Activated naive CD8-positive, alpha-beta T cell treated with anti-CD3 and anti-CD28 coated beads, Interleukin-2, amount 50 U/mL, for 24 hours (primary cell): ENCODE measurements at regions not wholly inside any gene's neighbourhood (a gene's known extent, or its start where the extent isn't known, plus 50 kb on each side); places are given as distances from the start of the nearest gene placed in this dataset.
A peak's percentile ranks its signal among the peaks of the same experiment; 100 is the strongest.

Experiments used
- ATAC-seq: fragments of 150-1000 bp; cut with Tn5 transposase; one replicate; pipeline ENCODE4 v1.10.0; 2021
- DNase-seq: peaks from one replicate; pipeline ENCODE4 v3.0.0; 2021
- H3K27ac Mint-ChIP-seq: one replicate; pipeline ENCODE4 v1.8.0; 2021; ENCODE audit warnings: mild to moderate bottlenecking, mixed read lengths
- H3K27me3 Mint-ChIP-seq: one replicate; pipeline ENCODE4 v1.8.0; 2021; ENCODE audit warnings: mixed read lengths
- H3K36me3 Mint-ChIP-seq: one replicate; pipeline ENCODE4 v1.8.0; 2021; ENCODE audit warnings: low read depth, mixed read lengths
- H3K4me1 Mint-ChIP-seq: one replicate; pipeline ENCODE4 v1.8.0; 2021; ENCODE audit warnings: mixed read lengths
- H3K4me3 Mint-ChIP-seq: one replicate; pipeline ENCODE4 v1.8.0; 2021; ENCODE audit warnings: mild to moderate bottlenecking, moderate library complexity, mixed read lengths
- H3K9me3 Mint-ChIP-seq: one replicate; pipeline ENCODE4 v1.8.0; 2021; ENCODE audit warnings: mixed read lengths

DNA sequence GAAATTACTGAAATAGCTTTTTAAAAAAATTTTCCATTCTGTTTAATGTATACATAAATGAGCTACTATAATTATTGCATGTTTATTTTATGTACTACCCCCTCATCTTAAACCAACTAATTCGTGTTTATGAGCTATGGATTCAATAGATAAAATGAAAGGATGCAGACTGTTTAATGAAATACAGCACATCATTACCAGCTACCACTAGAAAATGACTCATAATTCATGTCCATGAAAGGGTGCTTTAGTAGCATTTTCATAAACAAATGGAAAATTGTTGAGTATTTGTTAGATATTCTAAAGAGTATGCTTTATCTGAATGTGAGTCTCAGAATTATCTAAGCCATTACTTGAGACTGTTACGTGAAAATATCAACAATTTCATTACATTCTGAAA is 1590.1 kb downstream of the HACE1 start:
- no peak for ATAC-seq
- H3K36me3 Mint-ChIP-seq = no peaks in the 10 kb centered on the region
- no peak overlapping the region for H3K27ac Mint-ChIP-seq
- no peak overlapping the region for H3K4me3 Mint-ChIP-seq
- H3K27me3 Mint-ChIP-seq = no peaks in the 10 kb centered on the region
- no peak for DNase-seq
- no peaks in the 10 kb centered on the region for H3K4me1 Mint-ChIP-seq
- H3K9me3 Mint-ChIP-seq = no peaks in the 10 kb centered on the region

DNA sequence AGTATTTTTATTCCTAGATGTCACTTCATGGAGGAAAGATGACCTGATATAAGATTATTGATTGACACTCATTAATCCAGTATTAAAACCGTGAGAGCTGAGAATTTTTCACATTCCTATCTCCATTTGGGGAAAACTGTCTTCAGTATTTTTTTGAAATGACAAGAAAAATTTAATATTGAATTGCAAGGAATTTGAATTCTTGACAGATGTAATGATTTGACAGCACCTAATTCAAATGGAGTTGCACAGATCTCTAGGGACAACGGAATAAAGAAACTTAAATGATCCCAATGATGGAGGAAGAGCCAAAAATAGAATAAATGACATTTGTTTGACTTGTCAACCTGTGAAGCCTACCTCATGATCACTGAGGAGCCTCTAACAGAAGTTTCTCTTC is 1591.4 kb downstream of the HACE1 start:
- no peak for ATAC-seq
- H3K4me1 Mint-ChIP-seq = no peaks in the 10 kb centered on the region
- H3K9me3 Mint-ChIP-seq = no peaks in the 10 kb centered on the region
- H3K27me3 Mint-ChIP-seq = no peaks in the 10 kb centered on the region
- H3K4me3 Mint-ChIP-seq = no peak overlapping the region
- H3K27ac Mint-ChIP-seq = no peak overlapping the region
- no peak for DNase-seq
- H3K36me3 Mint-ChIP-seq = no peaks in the 10 kb centered on the region

DNA sequence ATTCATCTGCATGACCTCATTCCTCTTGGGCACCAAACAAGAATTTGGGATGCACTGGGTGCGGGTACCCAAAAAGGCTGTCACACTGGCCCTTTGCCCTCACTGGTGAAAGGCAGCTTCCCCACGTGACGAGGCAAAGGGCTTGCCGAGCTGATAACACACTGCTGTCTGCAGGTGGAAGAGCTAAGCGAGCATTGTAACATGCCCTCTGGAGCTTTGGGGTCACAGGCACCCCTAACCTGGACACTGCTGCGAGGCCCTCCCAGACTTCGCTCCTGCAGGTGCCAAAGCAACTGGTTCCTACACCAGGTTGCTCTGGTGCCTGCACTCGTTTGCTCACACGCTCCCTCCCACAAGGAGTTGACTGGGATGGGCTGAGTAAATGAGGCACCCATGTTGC is 1595.7 kb downstream of the HACE1 start:
- DNase-seq (no peak), ATAC-seq (no peak)
- Mint-ChIP-seq H3K4me3 (no peak overlapping the region), H3K27ac (no peak overlapping the region), H3K9me3 (peaks cover 3% of the 10 kb centered on the region), H3K27me3 (no peaks in the 10 kb centered on the region), H3K4me1 (no peaks in the 10 kb centered on the region), H3K36me3 (no peaks in the 10 kb centered on the region)

DNA sequence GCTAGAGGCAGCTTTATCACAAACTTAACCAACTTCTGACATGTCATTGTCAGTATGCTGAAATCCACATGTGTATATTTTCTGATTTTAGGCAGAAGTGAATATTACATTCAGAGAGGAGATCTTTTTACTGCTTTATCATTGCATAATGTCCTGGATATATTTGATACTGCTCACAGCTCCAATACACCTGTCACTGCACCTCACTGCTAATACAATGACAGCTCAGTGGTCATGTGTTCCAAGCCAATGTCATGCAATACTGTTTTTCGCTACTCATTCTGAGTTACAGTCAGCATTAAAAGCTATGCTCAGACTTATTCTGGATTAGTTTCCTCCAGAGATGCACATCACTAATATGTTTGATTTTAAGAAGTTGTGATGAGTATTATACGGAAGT is 1604.6 kb downstream of the HACE1 start:
- H3K4me1 Mint-ChIP-seq = no peaks in the 10 kb centered on the region
- no peaks in the 10 kb centered on the region for H3K9me3 Mint-ChIP-seq
- ATAC-seq (no peak), DNase-seq (no peak)
- H3K36me3 Mint-ChIP-seq = no peaks in the 10 kb centered on the region
- no peak overlapping the region for H3K27ac Mint-ChIP-seq
- no peak overlapping the region for H3K4me3 Mint-ChIP-seq
- no peaks in the 10 kb centered on the region for H3K27me3 Mint-ChIP-seq

DNA sequence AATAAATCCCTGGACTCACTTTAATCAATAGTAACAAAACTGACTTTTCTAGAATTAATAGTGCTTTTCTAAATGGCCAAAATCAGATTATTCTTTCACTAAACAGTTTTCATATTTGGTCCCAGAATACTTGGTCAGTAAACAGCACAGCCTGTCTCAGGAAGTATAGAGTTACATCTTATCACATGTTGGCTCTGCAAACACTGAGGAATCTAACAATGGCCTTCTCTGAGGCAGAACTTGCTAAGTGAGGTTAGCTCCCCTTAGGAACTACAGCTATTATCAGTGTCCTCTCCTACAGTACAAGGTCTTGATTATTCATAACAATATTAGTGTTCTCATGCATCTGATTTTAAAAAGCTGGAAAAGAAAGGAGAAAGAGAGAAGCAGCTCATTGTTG is 1622.8 kb downstream of the HACE1 start:
- DNase-seq (no peak), ATAC-seq (no peak)
- Mint-ChIP-seq H3K4me3 (no peak overlapping the region), H3K9me3 (peaks cover 7% of the 10 kb centered on the region), H3K27me3 (no peaks in the 10 kb centered on the region), H3K27ac (no peak overlapping the region), H3K4me1 (no peaks in the 10 kb centered on the region), H3K36me3 (no peaks in the 10 kb centered on the region)

DNA sequence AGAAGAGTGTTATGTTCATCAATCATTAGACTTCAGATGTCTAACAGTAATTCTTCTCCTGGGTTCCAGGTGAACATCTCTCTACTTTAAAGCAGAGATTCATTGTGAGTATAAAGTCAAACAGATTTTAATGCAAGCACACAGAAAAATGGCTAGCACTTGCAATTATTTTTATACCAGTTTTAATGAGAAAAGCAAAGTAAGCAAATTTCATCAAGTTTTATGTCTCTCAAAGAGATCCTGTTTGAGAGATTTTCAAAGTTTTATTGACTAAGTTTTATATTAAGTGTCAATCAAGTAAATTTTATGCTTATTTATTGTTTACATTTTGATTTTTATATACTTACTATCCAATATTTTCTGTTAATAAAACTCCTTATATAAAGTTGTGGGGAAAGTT is 1628.5 kb downstream of the HACE1 start:
- ATAC-seq (no peak), DNase-seq (no peak)
- H3K4me1 Mint-ChIP-seq = no peaks in the 10 kb centered on the region
- H3K27me3 Mint-ChIP-seq = no peaks in the 10 kb centered on the region
- no peak overlapping the region for H3K27ac Mint-ChIP-seq
- peaks cover 9% of the 10 kb centered on the region for H3K9me3 Mint-ChIP-seq
- no peak overlapping the region for H3K4me3 Mint-ChIP-seq
- no peaks in the 10 kb centered on the region for H3K36me3 Mint-ChIP-seq

DNA sequence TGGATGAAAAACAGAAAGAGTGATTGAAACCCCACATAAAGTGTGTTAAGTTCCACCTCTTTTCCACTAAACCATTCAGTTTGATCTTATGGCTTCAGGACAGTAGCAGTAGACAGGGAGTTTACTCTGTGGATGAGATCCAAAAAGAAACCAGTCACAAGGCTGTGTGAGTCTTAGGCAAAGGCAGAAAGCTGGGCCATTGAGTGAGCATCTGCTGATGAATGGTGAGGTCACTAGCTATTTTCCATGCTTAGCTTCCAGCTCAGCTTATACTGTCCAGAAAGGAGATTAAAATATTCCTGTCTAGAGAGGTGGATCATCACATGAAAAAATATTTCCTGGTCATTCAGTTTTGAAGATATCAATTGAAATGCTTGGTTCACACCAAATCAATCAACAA is 1643.9 kb downstream of the HACE1 start:
- DNase-seq (no peak), ATAC-seq (no peak)
- no peaks in the 10 kb centered on the region for H3K36me3 Mint-ChIP-seq
- no peak overlapping the region for H3K4me3 Mint-ChIP-seq
- H3K27me3 Mint-ChIP-seq = no peaks in the 10 kb centered on the region
- no peaks in the 10 kb centered on the region for H3K4me1 Mint-ChIP-seq
- peaks cover 2% of the 10 kb centered on the region for H3K9me3 Mint-ChIP-seq
- no peak overlapping the region for H3K27ac Mint-ChIP-seq

DNA sequence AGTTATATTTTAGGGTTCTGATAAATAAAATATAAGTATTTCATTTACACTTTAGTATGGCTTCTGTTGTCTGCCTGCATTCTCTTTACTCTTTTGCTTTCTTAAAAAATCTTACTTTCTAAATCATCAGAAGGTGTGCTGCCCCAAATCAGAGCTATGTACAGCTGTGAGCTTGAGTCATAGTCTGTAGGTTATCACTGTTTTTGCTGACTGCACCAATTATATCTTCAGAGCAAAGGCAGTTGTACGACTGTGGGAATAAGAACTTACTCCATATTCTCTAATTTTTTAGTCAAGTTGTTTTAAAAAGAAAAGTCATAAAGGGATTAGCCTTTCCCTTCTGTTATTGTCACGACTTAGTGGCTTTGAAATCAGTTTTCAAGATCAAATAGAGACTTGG is 1649.0 kb downstream of the HACE1 start:
- no peaks in the 10 kb centered on the region for H3K9me3 Mint-ChIP-seq
- DNase-seq = no peak

DNA sequence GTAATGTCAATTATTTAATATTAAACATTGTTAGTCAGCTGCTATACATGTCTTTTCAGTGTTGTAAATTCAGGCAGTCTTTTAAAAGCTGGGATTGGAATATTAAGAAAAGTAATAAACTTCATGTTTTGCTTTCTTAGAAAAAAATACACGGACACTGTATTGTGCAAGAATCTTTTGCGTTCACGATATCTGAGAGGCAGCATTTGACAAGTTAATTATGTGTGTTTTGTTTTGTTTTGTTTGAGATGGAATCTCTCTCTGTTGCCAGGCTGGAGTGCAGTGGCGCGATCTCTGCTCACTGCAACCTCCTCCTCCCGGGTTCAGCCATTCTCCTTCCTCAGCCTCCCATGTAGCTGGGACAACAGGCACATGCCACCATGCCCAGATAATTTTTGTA is 1661.3 kb downstream of the HACE1 start:
- DNase-seq (no peak), ATAC-seq (no peak)
- H3K27me3 Mint-ChIP-seq = no peaks in the 10 kb centered on the region
- no peak overlapping the region for H3K27ac Mint-ChIP-seq
- H3K4me3 Mint-ChIP-seq = no peak overlapping the region
- H3K9me3 Mint-ChIP-seq = peaks cover 5% of the 10 kb centered on the region
- H3K4me1 Mint-ChIP-seq = no peaks in the 10 kb centered on the region
- no peaks in the 10 kb centered on the region for H3K36me3 Mint-ChIP-seq

More for the DNA sequence above, 1649.0 kb downstream of the HACE1 start:
- H3K4me1 Mint-ChIP-seq = no peaks in the 10 kb centered on the region
- ATAC-seq = no peak
- H3K27ac Mint-ChIP-seq = no peak overlapping the region
- no peaks in the 10 kb centered on the region for H3K27me3 Mint-ChIP-seq
- no peak overlapping the region for H3K4me3 Mint-ChIP-seq
- no peaks in the 10 kb centered on the region for H3K36me3 Mint-ChIP-seq

DNA sequence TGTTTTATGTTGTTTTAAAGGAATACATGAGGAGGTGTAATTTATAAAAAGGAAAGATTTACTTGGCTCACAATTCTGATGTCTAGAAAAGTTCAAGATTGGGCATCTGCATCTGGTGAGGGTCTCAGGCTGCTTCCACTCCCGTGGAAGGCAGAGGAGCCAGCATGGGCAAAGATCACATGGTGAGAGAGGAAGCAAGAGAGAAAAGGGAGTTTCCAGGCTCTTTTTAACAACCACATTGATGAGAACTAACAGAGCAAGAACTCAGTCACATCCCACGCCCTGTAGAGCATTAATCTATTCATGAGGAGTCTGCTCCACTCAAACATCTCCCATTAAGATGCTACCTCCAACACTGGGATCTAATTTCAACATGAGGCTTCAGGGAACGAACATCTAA is 1666.3 kb downstream of the HACE1 start:
- no peak for DNase-seq
- Mint-ChIP-seq H3K27me3 (no peaks in the 10 kb centered on the region), H3K4me3 (no peak overlapping the region), H3K4me1 (no peaks in the 10 kb centered on the region), H3K36me3 (no peaks in the 10 kb centered on the region), H3K27ac (no peak overlapping the region), H3K9me3 (peaks cover 6% of the 10 kb centered on the region)
- no peak for ATAC-seq

DNA sequence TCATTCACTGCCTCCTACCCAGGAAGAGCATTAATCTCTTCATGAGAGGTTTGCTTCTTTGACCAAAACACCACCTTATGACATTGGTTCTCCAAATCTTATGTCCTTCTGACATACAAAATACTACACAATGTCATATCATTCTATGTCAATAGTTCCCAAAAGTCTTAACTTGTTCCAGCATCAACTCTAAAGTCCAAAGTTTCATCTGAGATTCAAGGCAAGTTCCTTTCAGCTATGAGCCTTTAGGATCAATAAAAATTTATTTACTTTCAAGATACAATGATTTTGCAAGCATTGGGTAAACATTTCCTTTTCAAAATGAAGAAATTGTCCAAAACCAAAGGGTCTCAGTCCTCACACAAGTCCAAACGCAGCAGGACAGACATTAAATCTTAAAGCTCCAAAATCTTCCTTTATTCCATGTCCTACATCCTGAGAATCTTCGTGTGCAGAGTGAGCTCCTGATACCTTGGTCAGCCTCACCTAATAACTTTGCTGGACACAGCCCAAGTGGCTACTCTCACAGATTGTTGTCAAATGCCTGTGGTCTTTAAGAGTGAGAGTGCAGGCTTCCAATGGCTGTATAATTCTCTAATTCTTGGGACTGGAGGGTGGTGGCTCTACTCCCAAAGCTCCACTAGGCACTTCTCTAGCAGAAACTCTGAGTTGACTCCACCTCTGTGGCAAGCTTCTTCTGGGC is 1668.2 kb downstream of the HACE1 start:
- ATAC-seq (no peak), DNase-seq (no peak)
- H3K27ac Mint-ChIP-seq = no peak overlapping the region
- no peaks in the 10 kb centered on the region for H3K27me3 Mint-ChIP-seq
- no peak overlapping the region for H3K4me3 Mint-ChIP-seq
- H3K36me3 Mint-ChIP-seq = no peaks in the 10 kb centered on the region
- no peaks in the 10 kb centered on the region for H3K4me1 Mint-ChIP-seq
- H3K9me3 Mint-ChIP-seq = peaks cover 6% of the 10 kb centered on the region

DNA sequence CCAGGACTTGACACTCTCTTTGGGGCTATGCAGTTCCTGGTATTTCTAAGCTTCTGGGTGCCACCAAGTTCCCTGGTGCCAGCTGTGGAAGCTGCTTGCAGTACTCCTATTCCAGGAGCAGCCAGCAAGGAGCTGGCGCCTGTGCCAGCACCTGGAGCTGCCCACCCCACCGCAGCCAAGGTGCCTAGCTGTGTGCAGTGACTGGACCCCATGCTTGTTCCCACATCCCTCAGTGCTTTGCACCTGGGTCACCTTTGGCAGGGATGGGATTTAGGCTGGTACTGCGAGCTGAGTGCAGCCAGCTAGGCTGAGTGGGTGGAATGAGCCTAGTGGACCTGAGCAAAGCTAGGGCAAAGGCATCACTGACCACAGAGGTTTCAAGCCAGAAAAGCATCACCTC is 1674.9 kb downstream of the HACE1 start:
- Mint-ChIP-seq H3K27me3 (no peaks in the 10 kb centered on the region), H3K36me3 (no peaks in the 10 kb centered on the region), H3K27ac (no peak overlapping the region), H3K4me3 (no peak overlapping the region), H3K9me3 (peaks cover 4% of the 10 kb centered on the region), H3K4me1 (no peaks in the 10 kb centered on the region)
- no peak for DNase-seq
- no peak for ATAC-seq

DNA sequence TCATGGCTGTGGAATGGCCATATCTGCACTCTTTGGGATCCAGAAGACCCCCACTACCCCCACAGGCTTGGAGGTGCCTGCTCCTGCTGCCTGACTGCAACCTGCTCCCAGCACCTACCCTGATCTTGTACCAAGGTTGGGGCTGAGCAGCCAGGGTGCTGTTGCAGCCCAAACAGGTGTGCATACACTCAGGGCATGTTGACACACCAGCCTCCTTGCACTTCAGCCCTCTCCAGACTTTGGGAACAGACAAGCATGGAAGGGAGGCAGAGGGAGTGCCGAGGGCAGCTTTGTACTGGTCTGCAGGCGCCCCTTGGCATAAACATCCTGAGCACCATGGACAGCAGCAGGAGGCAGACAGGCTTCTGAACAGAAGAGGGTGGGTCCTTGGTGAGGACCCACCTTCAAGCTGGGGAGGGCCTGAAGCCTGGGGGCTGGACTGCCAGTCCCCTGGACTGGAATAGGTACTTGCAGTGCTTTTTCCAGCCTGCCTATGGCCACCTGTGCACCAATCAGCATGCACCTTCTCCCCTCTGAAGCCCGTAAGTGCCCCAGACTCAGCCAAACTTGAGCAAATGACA is 1675.8 kb downstream of the HACE1 start:
- Mint-ChIP-seq H3K9me3 (peaks cover 4% of the 10 kb centered on the region), H3K4me3 (no peak overlapping the region), H3K4me1 (no peaks in the 10 kb centered on the region), H3K27ac (no peak overlapping the region), H3K27me3 (no peaks in the 10 kb centered on the region), H3K36me3 (no peaks in the 10 kb centered on the region)
- no peak for DNase-seq
- ATAC-seq = peak; percentile 20

DNA sequence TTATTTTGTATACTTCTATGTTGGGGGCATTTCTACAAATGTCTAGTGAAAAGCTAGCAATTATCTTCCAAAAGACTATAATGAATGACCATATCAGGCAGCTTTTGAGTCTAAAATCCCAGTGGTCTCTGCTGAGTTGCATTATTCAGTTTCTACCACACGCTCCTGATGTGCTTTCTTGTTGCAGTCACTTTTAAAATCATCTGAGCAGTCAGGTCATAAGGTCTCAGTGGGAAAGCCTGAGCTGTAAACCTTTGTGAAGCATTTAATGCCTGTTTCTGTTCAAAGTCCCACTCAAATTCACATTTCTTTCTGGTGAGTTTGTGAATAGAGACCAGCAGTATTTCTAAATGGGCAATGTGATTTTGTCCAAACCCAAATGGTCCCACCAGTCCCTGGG is 1681.5 kb downstream of the HACE1 start:
- H3K9me3 Mint-ChIP-seq = peaks cover 13% of the 10 kb centered on the region
- DNase-seq = no peak
- ATAC-seq = no peak
- no peak overlapping the region for H3K27ac Mint-ChIP-seq
- H3K4me3 Mint-ChIP-seq = no peak overlapping the region
- no peaks in the 10 kb centered on the region for H3K4me1 Mint-ChIP-seq
- H3K27me3 Mint-ChIP-seq = no peaks in the 10 kb centered on the region
- no peaks in the 10 kb centered on the region for H3K36me3 Mint-ChIP-seq

DNA sequence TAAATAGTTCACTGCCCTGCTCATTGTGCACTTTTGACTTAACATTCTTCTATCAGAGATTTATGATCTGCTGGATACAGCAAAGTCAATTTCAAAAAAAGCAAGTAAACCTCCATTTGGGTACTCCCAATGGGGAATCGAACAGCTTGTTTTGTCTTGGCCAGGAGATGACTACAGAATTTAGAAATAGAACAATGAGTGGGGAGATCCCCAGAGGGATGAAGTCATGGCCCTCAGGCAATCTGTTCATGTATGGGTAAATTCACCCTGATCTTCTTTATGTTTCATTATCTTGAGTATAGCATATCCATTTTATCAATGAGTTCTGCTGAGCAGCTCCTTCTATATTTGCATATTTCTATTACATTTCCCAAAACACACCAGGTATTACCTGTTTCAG is 1681.9 kb downstream of the HACE1 start:
- H3K9me3 Mint-ChIP-seq = peaks cover 13% of the 10 kb centered on the region
- no peaks in the 10 kb centered on the region for H3K27me3 Mint-ChIP-seq
- H3K36me3 Mint-ChIP-seq = no peaks in the 10 kb centered on the region
- H3K4me3 Mint-ChIP-seq = no peak overlapping the region
- no peaks in the 10 kb centered on the region for H3K4me1 Mint-ChIP-seq
- DNase-seq (no peak), ATAC-seq (no peak)
- no peak overlapping the region for H3K27ac Mint-ChIP-seq

DNA sequence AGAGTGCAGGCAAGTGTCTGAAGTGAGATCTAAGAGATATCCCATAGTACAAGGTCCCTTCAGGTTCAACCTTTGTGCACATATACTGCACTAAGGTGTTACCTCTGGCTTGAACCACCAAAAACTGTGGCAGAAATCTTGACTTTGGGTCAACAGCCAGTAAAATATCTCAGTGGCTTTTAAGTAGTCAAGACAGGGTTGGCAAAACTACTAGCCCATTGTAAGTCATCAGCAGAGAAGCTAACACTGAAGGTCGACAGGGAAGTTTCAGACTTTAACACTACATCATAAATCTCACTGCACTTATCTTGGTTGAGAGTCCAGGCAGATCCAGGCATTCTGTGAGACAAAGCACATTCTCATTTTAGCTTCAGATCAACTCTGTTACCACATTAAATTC is 1684.7 kb downstream of the HACE1 start:
- no peaks in the 10 kb centered on the region for H3K36me3 Mint-ChIP-seq

More for the DNA sequence above, 1684.7 kb downstream of the HACE1 start:
- DNase-seq (no peak), ATAC-seq (no peak)
- H3K27ac Mint-ChIP-seq = no peak overlapping the region
- peaks cover 13% of the 10 kb centered on the region for H3K9me3 Mint-ChIP-seq
- H3K4me3 Mint-ChIP-seq = no peak overlapping the region
- no peaks in the 10 kb centered on the region for H3K27me3 Mint-ChIP-seq
- H3K4me1 Mint-ChIP-seq = no peaks in the 10 kb centered on the region
